ENCODE measurements at regions not wholly inside any gene's neighbourhood (a gene's known extent, or its start where the extent isn't known, plus 50 kb on each side); places are given as distances from the start of the nearest gene placed in this dataset.
A peak's percentile ranks its signal among the peaks of the same experiment; 100 is the strongest.

GRCh38 chr1:65509912-65510680 is 89.6 kb downstream of the LEPR start:
- DNase-seq (ENCODE audit: low read depth, low spot score) = peak; percentile 69
- no peak overlapping the region for H3K4me3 ChIP-seq (ENCODE audit: low read depth, low read length)
- in situ Hi-C loops (cut with HindIII; ENCODE audit: low sequenced_read_pairs) = no loop called here
- no peak for TF ChIP-seq CTCF (IDR thresholded peaks at IDR 0.05; ENCODE audit: low read depth, low read length)

GRCh38 chr1:65510961-65511360 is 90.5 kb downstream of the LEPR start:
- in situ Hi-C loops (cut with HindIII; ENCODE audit: low sequenced_read_pairs) = no loop called here
- TF ChIP-seq CTCF (IDR thresholded peaks at IDR 0.05; ENCODE audit: low read depth, low read length) = no peak
- H3K4me3 ChIP-seq (ENCODE audit: low read depth, low read length) = no peak overlapping the region
- no peak for DNase-seq (ENCODE audit: low read depth, low spot score)

GRCh38 chr1:65512383-65512782 is 91.9 kb downstream of the LEPR start:
- no peak for TF ChIP-seq CTCF (IDR thresholded peaks at IDR 0.05; ENCODE audit: low read depth, low read length)
- DNase-seq (ENCODE audit: low read depth, low spot score) = no peak
- H3K4me3 ChIP-seq (ENCODE audit: low read depth, low read length) = no peak overlapping the region
- in situ Hi-C loops (cut with HindIII; ENCODE audit: low sequenced_read_pairs) = no loop called here

GRCh38 chr1:65512967-65513780 is 92.7 kb downstream of the LEPR start:
- peak; percentile 23 for DNase-seq (ENCODE audit: low read depth, low spot score)
- in situ Hi-C loops (cut with HindIII; ENCODE audit: low sequenced_read_pairs) = no loop called here
- no peak overlapping the region for H3K4me3 ChIP-seq (ENCODE audit: low read depth, low read length)
- TF ChIP-seq CTCF (IDR thresholded peaks at IDR 0.05; ENCODE audit: low read depth, low read length) = no peak

- in situ Hi-C loops (cut with HindIII; ENCODE audit: low sequenced_read_pairs) = no loop called here
- DNase-seq (ENCODE audit: low read depth, low spot score) = no peak
- H3K4me3 ChIP-seq (ENCODE audit: low read depth, low read length) = no peak overlapping the region
- no peak for TF ChIP-seq CTCF (IDR thresholded peaks at IDR 0.05; ENCODE audit: low read depth, low read length)
Measured at GRCh38 chr1:65514041-65514440, 93.6 kb downstream of the LEPR start.

GRCh38 chr1:65524931-65525265 is 104.4 kb downstream of the LEPR start:
- in situ Hi-C loops (cut with HindIII; ENCODE audit: low sequenced_read_pairs) = no loop called here
- no peak for DNase-seq (ENCODE audit: low read depth, low spot score)
- TF ChIP-seq CTCF (IDR thresholded peaks at IDR 0.05; ENCODE audit: low read depth, low read length) = no peak
- peak overlapping the region; percentile 23 for H3K4me3 ChIP-seq (ENCODE audit: low read depth, low read length)

Measured in astrocyte of the spinal cord (primary cell).